ENCODE measurements at regions not wholly inside any gene's neighbourhood (a gene's known extent, or its start where the extent isn't known, plus 50 kb on each side); places are given as distances from the start of the nearest gene placed in this dataset.

GRCh38 chr14:37924622-37925021 is 283.1 kb upstream of the SSTR1 start:
- ChIA-PET CTCF (no interaction called here), POLR2A (ENCODE audit: low non-redundant PET) (no interaction called here)
- no peak overlapping the region for H3K27ac ChIP-seq
- DNase-seq (ENCODE audit: low spot score), result no peak
- TF ChIP-seq CTCF (conservative IDR thresholded peaks at IDR 0.05; ENCODE audit: low read depth), result no peak

- ChIA-PET POLR2A (ENCODE audit: low non-redundant PET) (no interaction called here), CTCF (no interaction called here)
- H3K27ac ChIP-seq, result no peak overlapping the region
- no peak for TF ChIP-seq CTCF (conservative IDR thresholded peaks at IDR 0.05; ENCODE audit: low read depth)
- DNase-seq (ENCODE audit: low spot score), result no peak
Observed at GRCh38 chr14:37932008-37932407, 275.7 kb upstream of the SSTR1 start.

DNA sequence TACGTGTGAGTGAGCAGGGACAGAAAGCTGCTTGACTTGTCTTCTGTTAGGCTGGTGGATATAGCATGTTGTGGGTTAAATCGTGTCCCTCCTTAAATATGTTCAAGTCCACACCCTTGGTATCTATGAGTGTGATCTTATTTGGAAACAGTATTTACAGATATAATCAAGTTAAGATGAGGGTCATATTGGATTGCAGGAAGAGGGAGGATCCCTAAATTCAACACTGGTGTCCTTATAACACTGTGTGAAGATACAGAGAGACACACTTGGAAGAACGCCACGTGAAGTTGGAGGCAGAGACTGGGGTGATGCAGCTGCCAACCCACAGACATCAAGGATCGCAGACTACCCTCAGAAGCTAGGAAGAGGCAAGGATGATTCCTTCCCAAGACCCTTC is 275.2 kb upstream of the SSTR1 start:
- TF ChIP-seq CTCF (conservative IDR thresholded peaks at IDR 0.05; ENCODE audit: low read depth), result no peak
- CTCF ChIA-PET, result no interaction called here
- POLR2A ChIA-PET (ENCODE audit: low non-redundant PET), result no interaction called here
- no peak for DNase-seq (ENCODE audit: low spot score)
- no peak overlapping the region for H3K27ac ChIP-seq

DNA sequence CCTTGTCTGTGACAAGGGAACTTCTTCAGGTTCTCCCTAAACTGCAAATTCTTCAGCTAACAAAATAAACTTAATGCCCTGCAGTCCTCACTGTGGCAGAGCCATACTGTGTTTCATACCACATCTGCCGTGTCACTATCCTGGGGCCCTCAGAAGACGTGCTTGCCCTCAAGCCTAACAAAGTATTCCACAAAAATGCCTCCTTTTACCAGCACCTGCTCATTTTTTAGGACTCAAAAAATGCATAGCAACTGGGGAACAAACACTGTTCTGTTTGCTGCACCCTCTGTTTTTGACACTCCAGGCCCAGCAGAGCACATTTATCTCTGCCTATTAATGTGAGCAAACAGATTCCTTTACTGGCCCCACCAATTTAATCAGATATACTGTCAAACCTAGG is 270.7 kb upstream of the SSTR1 start:
- no peak for DNase-seq (ENCODE audit: low spot score)
- no peak for TF ChIP-seq CTCF (conservative IDR thresholded peaks at IDR 0.05; ENCODE audit: low read depth)
- H3K27ac ChIP-seq, result no peak overlapping the region
- ChIA-PET CTCF (interaction anchor here (0.6 kb wide), 1 partner anchor 26 kb away, joined by 3 read pairs; no protein-coding TSS in a partner anchor), POLR2A (ENCODE audit: low non-redundant PET) (no interaction called here)

DNA sequence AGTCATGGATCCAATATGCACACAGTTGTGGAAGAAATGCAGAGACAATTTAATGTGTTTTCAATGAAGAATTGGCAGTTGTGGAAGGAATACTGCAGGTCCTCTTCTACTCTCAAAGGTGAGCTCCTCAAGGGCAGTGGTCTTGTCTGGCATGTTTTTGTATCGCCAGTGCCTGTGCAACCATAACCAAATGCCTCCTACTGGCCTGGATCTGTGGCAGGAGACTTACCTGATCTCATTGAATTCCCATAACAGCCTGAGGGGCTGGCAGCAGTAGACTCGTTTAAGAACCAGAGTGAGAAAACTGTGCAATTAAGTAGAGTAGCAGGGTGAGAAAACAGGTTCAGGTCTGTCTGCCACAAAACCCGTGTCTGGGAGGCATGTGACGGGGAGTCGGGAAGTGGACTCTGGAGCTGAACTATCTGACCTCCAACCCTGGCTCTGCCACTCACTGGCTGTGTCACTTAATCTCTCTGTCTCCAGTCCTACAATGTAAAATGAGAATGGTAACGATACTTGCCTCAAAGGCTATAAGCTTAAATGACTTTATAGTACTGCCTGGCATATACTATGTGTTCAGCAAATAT is 268.2 kb upstream of the SSTR1 start:
- CTCF ChIA-PET, result interaction anchor here (0.7 kb wide), 1 partner anchor 1878 kb away, joined by 3 read pairs; no protein-coding TSS in a partner anchor
- TF ChIP-seq CTCF (conservative IDR thresholded peaks at IDR 0.05; ENCODE audit: low read depth), result no peak

DNA sequence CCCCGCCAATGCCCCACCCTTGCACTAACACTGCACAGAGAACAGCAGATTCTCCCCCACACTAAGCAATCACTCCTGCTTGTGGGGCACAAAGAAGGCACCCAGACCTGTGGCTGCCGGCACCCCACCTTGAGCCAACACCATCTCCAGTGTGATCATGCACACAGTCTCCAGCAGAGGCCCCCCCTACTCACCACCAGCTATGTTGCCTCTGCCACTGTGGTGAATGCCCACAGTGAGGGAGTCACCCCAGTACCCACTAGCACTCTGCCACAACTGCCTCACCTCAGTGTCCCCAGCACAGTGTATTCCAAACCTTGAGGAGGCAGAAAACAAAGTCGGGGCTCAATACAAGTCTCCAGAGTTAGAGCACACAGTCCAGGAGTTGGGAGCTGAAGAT is 261.7 kb upstream of the SSTR1 start:
- no peak overlapping the region for H3K27ac ChIP-seq
- POLR2A ChIA-PET (ENCODE audit: low non-redundant PET), result no interaction called here
- no peak for TF ChIP-seq CTCF (conservative IDR thresholded peaks at IDR 0.05; ENCODE audit: low read depth)
- CTCF ChIA-PET, result no interaction called here
- no peak for DNase-seq (ENCODE audit: low spot score)

More for the DNA sequence above, 268.2 kb upstream of the SSTR1 start:
- no peak for DNase-seq (ENCODE audit: low spot score)
- H3K27ac ChIP-seq, result no peak overlapping the region
- POLR2A ChIA-PET (ENCODE audit: low non-redundant PET), result no interaction called here

- ChIA-PET POLR2A (ENCODE audit: low non-redundant PET) (no interaction called here), CTCF (no interaction called here)
- DNase-seq (ENCODE audit: low spot score), result no peak
- TF ChIP-seq CTCF (conservative IDR thresholded peaks at IDR 0.05; ENCODE audit: low read depth), result no peak
- no peak overlapping the region for H3K27ac ChIP-seq
Observed at GRCh38 chr14:37946819-37947218, 260.9 kb upstream of the SSTR1 start.

Measured in RWPE1 (cell line).